ENCODE measurements at regions not wholly inside any gene's neighbourhood (a gene's known extent, or its start where the extent isn't known, plus 50 kb on each side); places are given as distances from the start of the nearest gene placed in this dataset.
"Not testable (repeated sequence)": the region's sequence is repeated elsewhere in the genome, so short reads cannot be mapped to it uniquely, and the experiment has no call there.

GRCh38 chr19:30688696-30689095, 316.5 kb downstream of the ZNF536 start:
- intact Hi-C loops (cut with micrococcal nuclease), result no loop called here
- no peak for DNase-seq
- ATAC-seq, result no peak

- intact Hi-C loops (cut with micrococcal nuclease), result no loop called here
- DNase-seq (no peak), ATAC-seq (peak; percentile 39)
Measured at GRCh38 chr19:30686826-30687566, 314.8 kb downstream of the ZNF536 start.

- ATAC-seq, result no peak
- intact Hi-C loops (cut with micrococcal nuclease), result no loop called here
Measured at GRCh38 chr19:30686176-30686820, 314.1 kb downstream of the ZNF536 start.

GRCh38 chr19:30685426-30686000, 313.3 kb downstream of the ZNF536 start:
- DNase-seq (no peak), ATAC-seq (no peak)
- intact Hi-C loops (cut with micrococcal nuclease), result no loop called here

More at GRCh38 chr19:30686176-30686820, 314.1 kb downstream of the ZNF536 start:
- no peak for DNase-seq

- ATAC-seq, result no peak
- no peak for DNase-seq
- intact Hi-C loops (cut with micrococcal nuclease), result loop anchor here (5.0 kb wide), 1 partner anchor 1543 kb away; no protein-coding TSS in a partner anchor
Measured at GRCh38 chr19:30684613-30685012, 312.4 kb downstream of the ZNF536 start.

- DNase-seq, result peak; percentile 80
- ATAC-seq, result peak; percentile 84
- intact Hi-C loops (cut with micrococcal nuclease), result loop anchor here (5.0 kb wide), 1 partner anchor 1544 kb away; no protein-coding TSS in a partner anchor
Measured at GRCh38 chr19:30682999-30683536, 310.9 kb downstream of the ZNF536 start.

DNA sequence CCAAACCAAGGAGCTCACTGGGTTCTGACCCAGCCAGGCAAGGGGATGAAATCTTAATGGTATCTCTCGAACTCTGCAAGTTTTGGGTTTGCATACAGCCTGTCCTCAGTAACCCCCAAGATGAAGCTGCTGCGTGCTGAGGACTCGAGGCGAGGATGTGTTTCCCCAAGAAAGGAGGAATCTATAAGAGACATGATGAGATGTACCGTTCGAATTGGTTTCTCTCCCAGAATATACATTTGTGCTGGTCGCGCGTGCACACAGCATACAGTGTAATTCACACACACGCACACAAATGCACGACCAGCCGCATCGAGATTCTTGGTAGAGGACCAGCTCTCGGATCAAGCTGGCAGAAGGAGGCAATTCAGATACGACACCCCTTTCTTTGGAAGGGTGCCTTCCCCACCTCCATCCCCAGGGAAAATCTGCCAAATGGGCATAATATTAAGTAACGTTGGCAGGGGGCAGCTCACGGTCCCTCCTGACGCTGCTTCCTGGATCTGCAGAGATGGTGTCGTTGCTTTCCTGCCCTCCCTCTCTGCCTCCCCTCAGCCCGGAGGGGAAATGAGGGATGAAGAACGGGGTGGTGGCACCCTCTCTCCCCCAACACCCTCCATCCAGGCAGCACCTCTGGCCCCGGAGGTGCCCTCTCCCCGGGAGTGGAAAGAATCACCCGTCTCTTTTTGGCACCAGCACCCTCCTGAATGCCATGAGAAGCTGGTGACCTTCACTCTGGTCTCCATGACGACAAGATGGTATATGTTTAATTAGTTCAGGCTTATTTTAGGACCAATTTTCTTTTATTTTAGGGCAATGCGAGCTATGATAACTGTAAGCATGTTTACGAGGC, 310.2 kb downstream of the ZNF536 start:
- ATAC-seq, result no peak
- intact Hi-C loops (cut with micrococcal nuclease), result loop anchor here (5.0 kb wide), 1 partner anchor 1545 kb away; no protein-coding TSS in a partner anchor
- DNase-seq, result no peak

DNA sequence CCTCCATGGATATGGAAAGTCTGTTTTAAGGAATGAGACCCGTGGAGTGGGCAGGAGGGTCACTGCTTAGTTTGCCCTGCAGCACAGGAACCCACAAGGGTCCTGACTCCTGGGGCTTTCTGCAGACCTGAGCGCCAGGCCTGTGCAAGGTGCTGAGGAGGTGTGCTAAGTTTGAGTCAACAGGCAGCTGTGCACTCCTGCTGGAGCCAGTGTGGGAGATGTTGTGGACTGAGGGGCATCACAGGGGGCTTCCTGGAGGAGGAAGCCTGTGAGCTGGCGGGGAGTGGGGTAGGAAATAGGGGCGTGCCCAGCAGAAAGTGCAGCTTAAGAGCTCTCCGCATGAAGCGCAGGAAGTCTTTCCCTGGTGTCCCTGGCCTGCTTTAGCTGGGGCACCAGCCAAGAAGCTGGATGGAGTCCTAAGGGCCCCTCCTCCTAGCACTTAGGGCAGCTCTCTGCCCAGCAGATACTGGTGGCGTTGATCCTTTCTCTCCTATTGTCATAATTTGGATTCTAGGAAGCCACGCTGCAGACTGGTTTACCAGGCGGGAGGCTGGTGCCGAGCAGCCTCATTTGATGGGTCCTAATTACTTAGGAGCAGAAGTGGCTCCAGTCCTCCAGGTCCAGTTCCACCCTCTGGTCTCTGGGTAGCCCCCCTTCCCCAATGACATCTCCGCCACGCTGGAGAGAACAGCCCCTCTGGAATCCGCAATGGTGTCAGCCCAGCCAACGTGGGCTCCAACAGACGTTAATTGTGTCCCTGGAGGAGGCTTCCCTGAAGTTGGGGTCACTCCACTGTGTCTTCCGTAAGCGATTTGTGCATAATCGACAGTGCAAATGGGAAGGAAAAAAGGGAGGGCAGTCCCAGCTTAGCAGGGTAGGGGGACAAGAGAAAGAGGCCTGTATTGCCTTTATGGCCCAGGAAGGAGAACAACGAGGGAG, 309.2 kb downstream of the ZNF536 start:
- DNase-seq (no peak), ATAC-seq (peak; percentile 56)
- intact Hi-C loops (cut with micrococcal nuclease), result loop anchor here (5.0 kb wide), 1 partner anchor 1546 kb away; no protein-coding TSS in a partner anchor

- ATAC-seq, DNase-seq: not testable (repeated sequence)
- intact Hi-C loops (cut with micrococcal nuclease), result loop anchor here (5.0 kb wide), 1 partner anchor 1547 kb away; no protein-coding TSS in a partner anchor
Measured at GRCh38 chr19:30680399-30680798, 308.2 kb downstream of the ZNF536 start.

GRCh38 chr19:30679789-30680188, 307.6 kb downstream of the ZNF536 start:
- intact Hi-C loops (cut with micrococcal nuclease), result loop anchor here (5.0 kb wide), 1 partner anchor 1548 kb away; no protein-coding TSS in a partner anchor
- ATAC-seq (no peak), DNase-seq (no peak)

- intact Hi-C loops (cut with micrococcal nuclease), result no loop called here
- no peak for DNase-seq
- ATAC-seq, result no peak
Measured at GRCh38 chr19:30679153-30679702, 307.0 kb downstream of the ZNF536 start.

DNA sequence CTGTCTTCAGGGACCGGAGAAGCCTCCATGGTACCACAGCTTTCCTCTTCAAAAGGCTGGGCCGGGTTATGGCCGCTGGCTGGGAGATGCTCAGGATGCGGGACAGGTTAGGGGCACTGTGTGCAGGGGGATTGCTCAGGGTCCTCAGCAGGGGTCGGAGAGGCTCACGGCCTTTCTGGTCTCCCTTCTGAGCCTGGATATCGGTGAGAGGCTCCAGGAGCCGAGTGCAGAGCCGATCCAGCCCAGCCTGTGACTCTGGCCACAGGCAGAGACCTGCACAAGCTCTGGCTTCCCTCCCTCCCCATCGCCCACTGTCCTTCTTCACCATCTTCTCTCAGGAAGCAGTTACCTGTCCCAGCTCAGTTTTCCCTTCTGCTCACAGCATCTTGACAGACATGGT, 306.0 kb downstream of the ZNF536 start:
- intact Hi-C loops (cut with micrococcal nuclease), result no loop called here
- no peak for DNase-seq
- ATAC-seq, result no peak

DNA sequence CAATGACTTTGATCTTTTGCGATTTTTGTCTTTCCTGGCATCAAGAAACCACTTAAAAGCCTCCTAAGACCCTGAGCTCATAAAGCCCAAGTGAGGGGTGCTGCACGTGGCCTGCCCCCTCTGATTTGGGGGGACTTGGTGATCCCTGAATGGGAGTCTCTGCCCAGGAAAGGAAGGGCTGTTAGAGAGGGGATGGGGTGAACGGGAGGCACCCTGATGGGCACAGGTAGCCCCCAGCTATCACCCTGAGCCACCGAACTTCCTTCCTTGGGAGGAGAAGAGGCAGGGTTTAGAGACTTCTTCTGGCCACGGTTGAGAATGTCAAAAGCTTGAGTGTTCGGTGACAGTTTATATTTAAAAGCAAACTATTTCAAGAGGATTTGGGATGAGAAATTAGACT, 305.5 kb downstream of the ZNF536 start:
- no peak for DNase-seq
- no peak for ATAC-seq
- intact Hi-C loops (cut with micrococcal nuclease), result no loop called here

DNA sequence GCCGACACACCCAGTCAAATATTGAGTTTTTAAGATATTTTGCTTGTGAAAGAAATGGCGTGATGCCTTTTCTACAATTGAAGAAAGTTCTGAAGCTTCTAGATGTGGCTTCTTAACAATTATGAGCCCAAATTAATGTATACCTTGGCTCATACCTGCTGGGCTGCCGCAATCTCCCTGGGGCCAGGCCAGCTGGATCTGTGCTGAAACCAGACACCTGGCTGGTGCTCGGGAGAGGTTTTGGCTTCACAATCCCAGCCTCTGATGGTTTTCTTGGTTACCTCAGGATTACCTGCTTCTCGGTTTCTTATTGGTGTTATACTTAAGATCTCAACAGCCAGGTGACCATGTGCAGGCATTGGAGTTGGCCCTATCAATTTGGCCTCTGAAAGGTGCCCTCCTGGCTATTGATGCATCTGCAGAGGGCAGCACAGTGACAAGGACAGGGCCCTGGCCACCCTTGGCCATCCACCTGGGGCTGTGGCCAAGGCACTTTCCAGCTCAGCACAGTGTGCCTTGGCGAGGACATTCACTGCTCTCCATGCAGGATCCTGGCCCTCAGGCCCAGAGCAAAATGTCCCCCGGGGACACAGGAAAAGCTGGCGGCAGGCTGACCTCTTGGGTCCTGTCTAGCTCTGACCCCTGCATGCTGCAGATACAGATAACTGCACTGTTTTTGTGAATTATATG, 305.0 kb downstream of the ZNF536 start:
- DNase-seq, result no peak
- peak; percentile 43 for ATAC-seq
- intact Hi-C loops (cut with micrococcal nuclease), result no loop called here

DNA sequence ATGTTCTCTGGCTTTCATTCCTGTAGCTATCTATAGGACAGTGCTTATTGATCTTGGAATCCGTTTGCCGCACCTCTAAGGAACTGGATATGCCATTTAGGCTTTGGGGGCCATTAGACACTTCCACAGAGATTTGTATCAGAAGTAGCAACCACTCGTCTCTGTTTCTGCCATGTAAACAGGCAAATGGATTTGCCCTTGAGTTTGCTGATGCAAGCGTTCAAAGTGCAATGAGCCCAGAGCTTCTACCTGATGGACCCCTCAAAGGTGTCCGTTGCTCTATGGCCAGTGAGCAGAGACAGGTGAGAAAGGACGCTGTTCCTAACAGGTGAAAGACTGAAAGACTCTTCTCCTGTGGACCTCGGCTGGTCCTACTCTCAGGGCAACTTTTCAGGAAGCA, 302.9 kb downstream of the ZNF536 start:
- DNase-seq, result no peak
- ATAC-seq, result no peak
- intact Hi-C loops (cut with micrococcal nuclease), result no loop called here

DNA sequence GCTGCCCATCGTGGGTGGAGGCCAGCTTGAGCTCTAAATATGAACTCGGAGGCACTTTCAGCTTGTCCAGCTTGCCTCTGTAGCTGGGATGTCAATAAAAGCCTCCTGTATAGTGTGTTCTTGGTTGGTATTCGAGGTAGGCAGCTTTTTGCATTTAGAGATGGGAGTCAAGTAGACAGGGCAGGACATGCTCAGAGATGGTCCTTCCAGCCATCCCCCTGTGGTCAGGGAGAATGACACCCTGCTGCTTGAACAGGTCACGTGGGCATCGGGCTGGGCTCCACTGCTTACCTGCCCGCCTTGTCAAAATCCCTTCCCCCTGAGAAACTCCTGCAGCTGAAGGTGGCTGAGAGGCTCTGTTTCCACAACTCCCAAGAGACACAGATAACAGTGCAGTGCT, 302.5 kb downstream of the ZNF536 start:
- intact Hi-C loops (cut with micrococcal nuclease), result no loop called here
- ATAC-seq, result no peak

DNA sequence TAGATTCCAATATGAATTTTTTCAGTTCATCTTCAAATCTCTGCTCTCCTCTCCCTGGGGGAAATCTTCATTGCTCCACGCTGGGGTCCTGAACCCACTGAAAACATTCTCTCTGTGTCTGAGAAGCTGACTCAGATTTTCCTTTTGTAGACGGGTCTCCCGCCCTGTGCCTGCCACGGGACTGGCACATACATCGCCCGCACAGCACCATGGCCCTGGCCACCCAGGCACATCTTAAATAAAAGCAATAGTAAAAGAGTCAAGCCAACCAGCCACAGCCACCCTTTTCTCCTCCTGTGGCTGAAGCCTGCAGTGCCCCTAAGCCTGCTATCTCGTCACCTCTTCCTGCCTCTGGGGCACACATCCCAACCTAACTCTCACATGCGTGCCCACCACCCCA, 301.2 kb downstream of the ZNF536 start:
- ATAC-seq (no peak), DNase-seq (no peak)
- intact Hi-C loops (cut with micrococcal nuclease), result no loop called here

More for the DNA sequence above, 302.5 kb downstream of the ZNF536 start:
- DNase-seq, result no peak

Data from left ventricle myocardium superior (tissue), 1 donor.